ENCODE measurements at regions not wholly inside any gene's neighbourhood (a gene's known extent, or its start where the extent isn't known, plus 50 kb on each side); places are given as distances from the start of the nearest gene placed in this dataset.

GRCh38 chr1:94656967-94657366 lies 115.4 kb upstream of the F3 start:
- Mint-ChIP-seq H3K27ac (no peak overlapping the region), H3K4me3 (no peak overlapping the region), H3K4me1 (no peaks in the 10 kb centered on the region), H3K27me3 (peaks cover 13% of the 10 kb centered on the region), H3K36me3 (no peaks in the 10 kb centered on the region), H3K9me3 (no peaks in the 10 kb centered on the region)
- DNase-seq = no peak

DNA sequence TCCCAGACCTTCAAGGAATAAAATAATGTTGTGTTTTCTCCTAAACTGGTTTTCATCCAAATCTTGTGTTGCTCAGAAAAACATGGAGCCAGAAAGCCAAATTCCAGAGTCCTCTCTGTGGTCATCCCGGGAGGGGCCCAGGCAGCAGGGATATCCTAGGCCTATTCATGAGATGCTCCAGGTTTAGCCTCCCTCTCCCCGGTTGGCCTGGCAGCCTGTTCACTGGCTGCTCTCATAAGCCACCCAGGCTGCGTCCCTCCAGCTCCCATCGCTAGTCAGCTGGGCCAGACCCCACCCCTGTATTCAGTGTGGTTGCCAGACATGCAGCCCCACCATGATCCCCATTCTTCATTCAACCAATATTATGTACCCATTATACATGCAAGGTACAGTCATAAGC lies 113.4 kb upstream of the F3 start:
- H3K27ac Mint-ChIP-seq = no peak overlapping the region
- no peaks in the 10 kb centered on the region for H3K9me3 Mint-ChIP-seq
- no peak overlapping the region for H3K4me3 Mint-ChIP-seq
- peaks cover 14% of the 10 kb centered on the region for H3K27me3 Mint-ChIP-seq
- no peaks in the 10 kb centered on the region for H3K36me3 Mint-ChIP-seq
- H3K4me1 Mint-ChIP-seq = no peaks in the 10 kb centered on the region
- DNase-seq = no peak

- no peak for DNase-seq
- H3K9me3 Mint-ChIP-seq = no peaks in the 10 kb centered on the region
- no peak overlapping the region for H3K27ac Mint-ChIP-seq
- H3K27me3 Mint-ChIP-seq = peaks cover 11% of the 10 kb centered on the region
- no peak overlapping the region for H3K4me3 Mint-ChIP-seq
- no peaks in the 10 kb centered on the region for H3K4me1 Mint-ChIP-seq
- no peaks in the 10 kb centered on the region for H3K36me3 Mint-ChIP-seq
Observed at GRCh38 chr1:94654459-94654858, 112.9 kb upstream of the F3 start.

DNA sequence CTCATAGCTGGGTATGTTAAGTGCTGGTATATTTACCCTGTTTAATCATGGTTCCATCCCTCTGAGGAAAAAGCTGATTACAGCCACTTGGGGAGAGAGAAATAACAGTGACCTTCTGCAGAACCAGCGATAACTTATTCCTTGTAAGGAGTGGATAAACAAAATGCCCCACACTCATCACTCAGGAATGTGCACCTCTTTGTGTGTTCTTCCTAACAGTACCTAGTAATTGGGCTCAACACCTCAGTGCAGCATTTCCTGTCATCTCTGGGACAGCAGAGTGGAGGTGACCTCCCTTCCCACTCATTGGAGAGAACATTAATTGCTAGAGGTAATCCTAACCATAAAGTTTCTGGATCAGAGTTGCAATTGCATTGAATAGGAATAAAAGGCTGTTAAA lies 112.5 kb upstream of the F3 start:
- no peak overlapping the region for H3K27ac Mint-ChIP-seq
- no peaks in the 10 kb centered on the region for H3K9me3 Mint-ChIP-seq
- no peak for DNase-seq
- peaks cover 8% of the 10 kb centered on the region for H3K27me3 Mint-ChIP-seq
- H3K36me3 Mint-ChIP-seq = no peaks in the 10 kb centered on the region
- H3K4me1 Mint-ChIP-seq = no peaks in the 10 kb centered on the region
- no peak overlapping the region for H3K4me3 Mint-ChIP-seq

DNA sequence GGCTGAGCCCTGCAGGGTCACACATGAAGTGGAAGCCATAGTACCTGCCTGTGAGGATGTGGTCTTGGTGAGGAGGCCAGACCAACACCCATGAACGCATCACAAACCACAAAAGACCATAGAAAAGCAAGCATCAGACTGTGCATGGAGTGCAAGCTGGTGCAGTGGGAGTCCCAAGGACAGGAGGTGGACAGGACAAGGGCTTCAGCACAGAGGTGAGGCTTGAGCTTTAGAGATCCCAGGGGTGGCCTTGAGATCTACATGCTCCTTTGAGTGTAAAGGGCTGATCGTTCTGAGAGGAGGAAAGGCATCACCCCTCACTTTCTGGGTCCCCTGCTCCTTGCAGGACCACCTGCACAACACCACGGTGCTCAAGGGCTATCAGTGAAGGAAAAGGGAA lies 111.9 kb upstream of the F3 start:
- H3K4me1 Mint-ChIP-seq = no peaks in the 10 kb centered on the region
- H3K9me3 Mint-ChIP-seq = no peaks in the 10 kb centered on the region
- H3K27me3 Mint-ChIP-seq = peaks cover 7% of the 10 kb centered on the region
- H3K27ac Mint-ChIP-seq = no peak overlapping the region
- no peak overlapping the region for H3K4me3 Mint-ChIP-seq
- DNase-seq = no peak
- no peaks in the 10 kb centered on the region for H3K36me3 Mint-ChIP-seq

GRCh38 chr1:94651076-94651475 lies 109.5 kb upstream of the F3 start:
- H3K9me3 Mint-ChIP-seq = no peaks in the 10 kb centered on the region
- no peaks in the 10 kb centered on the region for H3K4me1 Mint-ChIP-seq
- H3K27me3 Mint-ChIP-seq = peaks cover 7% of the 10 kb centered on the region
- H3K36me3 Mint-ChIP-seq = no peaks in the 10 kb centered on the region
- no peak overlapping the region for H3K27ac Mint-ChIP-seq
- DNase-seq = no peak
- H3K4me3 Mint-ChIP-seq = no peak overlapping the region

DNA sequence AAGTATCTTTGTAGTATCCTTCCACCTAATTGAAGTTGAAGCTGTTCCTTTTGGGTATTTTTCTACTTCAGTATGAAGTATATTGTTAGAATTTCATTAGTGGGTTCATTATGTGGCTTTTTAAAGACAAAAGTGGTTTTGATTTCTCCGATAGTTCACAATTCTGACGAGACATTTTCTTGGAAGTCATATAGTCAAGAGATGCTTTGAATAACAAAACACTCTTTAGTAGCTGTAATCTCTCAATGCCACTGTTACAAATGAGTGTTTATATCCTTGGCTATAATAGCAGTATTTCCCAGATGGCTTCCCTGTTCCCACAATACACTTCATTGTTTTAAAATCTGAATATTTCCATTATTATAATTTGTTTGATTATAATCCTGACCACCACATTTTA lies 108.7 kb upstream of the F3 start:
- Mint-ChIP-seq H3K9me3 (no peaks in the 10 kb centered on the region), H3K27me3 (peaks cover 7% of the 10 kb centered on the region), H3K4me3 (no peak overlapping the region), H3K27ac (no peak overlapping the region), H3K4me1 (no peaks in the 10 kb centered on the region), H3K36me3 (no peaks in the 10 kb centered on the region)
- no peak for DNase-seq

GRCh38 chr1:94648225-94649007 lies 106.9 kb upstream of the F3 start:
- no peak overlapping the region for H3K27ac Mint-ChIP-seq
- no peaks in the 10 kb centered on the region for H3K4me1 Mint-ChIP-seq
- no peak for DNase-seq
- no peaks in the 10 kb centered on the region for H3K36me3 Mint-ChIP-seq
- no peaks in the 10 kb centered on the region for H3K9me3 Mint-ChIP-seq
- no peak overlapping the region for H3K4me3 Mint-ChIP-seq
- peaks cover 7% of the 10 kb centered on the region for H3K27me3 Mint-ChIP-seq

DNA sequence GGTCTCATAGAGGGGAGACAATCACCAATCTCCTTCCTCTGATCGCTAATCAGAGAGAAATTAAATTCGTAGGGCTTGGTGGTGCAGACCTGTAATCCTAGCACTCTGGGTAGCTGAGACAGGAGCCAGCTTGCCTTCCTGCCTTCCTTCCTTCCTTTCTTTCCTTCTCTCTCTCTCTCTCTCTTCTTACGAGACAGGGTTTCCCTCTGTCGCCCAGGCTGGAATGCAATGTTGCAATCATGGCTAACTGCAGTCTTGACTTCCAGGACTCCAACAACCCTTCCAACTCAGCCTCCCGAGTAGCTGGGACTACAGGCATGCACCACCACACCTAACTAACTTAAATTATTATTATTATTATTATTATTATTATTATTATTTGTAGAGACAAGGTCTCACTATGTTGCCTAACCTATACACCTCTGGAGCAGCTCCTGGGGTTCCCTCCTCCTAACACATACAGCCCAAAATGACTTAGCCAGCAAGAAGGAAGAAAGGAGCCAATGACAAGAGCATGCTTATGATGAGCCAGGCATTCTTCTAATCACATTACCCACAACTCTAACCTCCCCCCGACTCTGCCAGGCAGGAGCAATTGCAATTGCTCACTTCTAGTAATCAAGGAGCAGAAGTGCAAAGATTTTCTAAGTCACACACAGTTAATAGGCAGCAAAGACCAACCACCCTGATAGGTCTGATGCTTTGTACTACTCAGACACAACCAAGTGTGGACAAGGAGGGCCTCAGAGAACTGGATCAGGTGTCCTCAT lies 105.4 kb upstream of the F3 start:
- Mint-ChIP-seq H3K9me3 (no peaks in the 10 kb centered on the region), H3K4me3 (no peak overlapping the region), H3K27me3 (peaks cover 6% of the 10 kb centered on the region), H3K27ac (no peak overlapping the region), H3K4me1 (no peaks in the 10 kb centered on the region), H3K36me3 (no peaks in the 10 kb centered on the region)
- no peak for DNase-seq

- DNase-seq = no peak
- Mint-ChIP-seq H3K36me3 (no peaks in the 10 kb centered on the region), H3K4me1 (no peaks in the 10 kb centered on the region), H3K9me3 (no peaks in the 10 kb centered on the region), H3K27ac (no peak overlapping the region), H3K4me3 (no peak overlapping the region), H3K27me3 (no peaks in the 10 kb centered on the region)
Observed at GRCh38 chr1:94646141-94646643, 104.6 kb upstream of the F3 start.

DNA sequence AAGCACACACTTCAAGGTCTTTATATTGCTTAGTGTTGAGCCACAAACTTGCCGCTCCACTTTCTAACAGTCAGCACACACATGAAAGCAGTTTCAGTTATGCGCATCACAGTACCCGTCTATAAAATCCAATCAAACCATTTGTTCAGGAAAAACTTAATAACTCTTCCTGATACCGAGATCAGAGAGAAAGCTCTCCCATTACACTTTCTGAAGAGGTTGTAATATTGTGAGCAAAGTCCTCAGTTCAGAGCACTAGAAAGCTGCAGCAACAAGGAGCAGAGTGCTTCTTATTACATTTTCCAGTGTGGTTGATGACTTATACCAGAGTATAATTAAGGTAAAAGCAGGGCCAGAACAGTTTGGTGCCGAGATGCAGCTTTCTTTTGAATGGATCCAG lies 102.8 kb upstream of the F3 start:
- H3K27me3 Mint-ChIP-seq = no peaks in the 10 kb centered on the region
- H3K4me1 Mint-ChIP-seq = no peaks in the 10 kb centered on the region
- H3K36me3 Mint-ChIP-seq = no peaks in the 10 kb centered on the region
- H3K27ac Mint-ChIP-seq = no peak overlapping the region
- no peak for DNase-seq
- H3K4me3 Mint-ChIP-seq = no peak overlapping the region
- no peaks in the 10 kb centered on the region for H3K9me3 Mint-ChIP-seq

DNA sequence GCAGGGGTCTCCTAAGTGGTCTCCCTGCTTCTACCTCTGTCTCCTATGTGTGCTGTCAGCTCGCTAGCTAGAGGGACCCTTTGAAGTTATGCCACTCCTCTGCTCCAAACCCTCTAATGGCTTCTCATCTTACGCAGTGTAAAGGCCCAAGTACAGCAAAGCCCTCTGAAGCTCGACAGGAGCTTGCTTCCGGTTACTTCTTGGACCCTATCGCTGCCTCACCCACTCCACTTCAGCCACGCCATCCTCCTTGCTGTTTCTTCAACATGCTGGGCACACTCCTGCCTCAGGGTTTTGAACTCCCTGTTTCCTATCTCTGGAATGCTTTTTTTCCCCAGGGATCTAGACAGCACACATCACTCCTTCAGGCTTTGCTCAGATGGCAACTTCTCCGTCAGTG lies 102.3 kb upstream of the F3 start:
- Mint-ChIP-seq H3K4me3 (no peak overlapping the region), H3K9me3 (no peaks in the 10 kb centered on the region), H3K4me1 (no peaks in the 10 kb centered on the region), H3K36me3 (no peaks in the 10 kb centered on the region), H3K27ac (no peak overlapping the region), H3K27me3 (no peaks in the 10 kb centered on the region)
- no peak for DNase-seq

GRCh38 chr1:94642617-94643321 lies 101.2 kb upstream of the F3 start:
- Mint-ChIP-seq H3K4me1 (no peaks in the 10 kb centered on the region), H3K27me3 (no peaks in the 10 kb centered on the region)
- DNase-seq = no peak

GRCh38 chr1:94641990-94642389 lies 100.4 kb upstream of the F3 start:
- H3K4me1 Mint-ChIP-seq = no peaks in the 10 kb centered on the region
- no peak overlapping the region for H3K4me3 Mint-ChIP-seq
- H3K27me3 Mint-ChIP-seq = no peaks in the 10 kb centered on the region
- no peaks in the 10 kb centered on the region for H3K9me3 Mint-ChIP-seq
- H3K27ac Mint-ChIP-seq = no peak overlapping the region
- no peak for DNase-seq
- H3K36me3 Mint-ChIP-seq = no peaks in the 10 kb centered on the region

More at GRCh38 chr1:94642617-94643321, 101.2 kb upstream of the F3 start:
- no peak overlapping the region for H3K4me3 Mint-ChIP-seq
- no peaks in the 10 kb centered on the region for H3K36me3 Mint-ChIP-seq
- H3K9me3 Mint-ChIP-seq = no peaks in the 10 kb centered on the region
- H3K27ac Mint-ChIP-seq = no peak overlapping the region

DNA sequence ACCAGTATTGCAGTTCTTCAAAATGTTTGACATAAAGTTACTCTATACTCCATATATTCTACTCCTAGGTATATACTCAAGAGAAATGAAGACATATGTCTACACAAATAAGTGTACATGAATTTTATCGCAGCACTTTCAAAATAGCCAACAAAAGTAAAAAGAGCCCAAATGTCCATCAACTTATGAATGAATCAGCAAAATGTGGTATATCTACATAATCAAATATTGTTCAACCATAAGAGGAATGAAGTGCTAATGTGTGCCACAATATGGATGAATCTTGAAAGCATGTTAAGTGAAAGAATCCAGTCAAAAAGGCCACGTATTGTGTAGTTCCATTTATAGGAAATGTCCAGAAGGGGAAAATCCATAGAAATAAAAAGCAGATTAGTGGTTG lies 98.6 kb upstream of the F3 start:
- H3K27ac Mint-ChIP-seq = no peak overlapping the region
- H3K4me1 Mint-ChIP-seq = no peaks in the 10 kb centered on the region
- no peaks in the 10 kb centered on the region for H3K27me3 Mint-ChIP-seq
- no peak for DNase-seq
- H3K9me3 Mint-ChIP-seq = no peaks in the 10 kb centered on the region
- H3K36me3 Mint-ChIP-seq = no peaks in the 10 kb centered on the region
- H3K4me3 Mint-ChIP-seq = no peak overlapping the region
